Uterus (tissue), 3 donors: ENCODE measurements at regions not wholly inside any gene's neighbourhood (a gene's known extent, or its start where the extent isn't known, plus 50 kb on each side); places are given as distances from the start of the nearest gene placed in this dataset.

Experiments used
- DNase-seq, 2 donors: peaks; one replicate each; pipeline ENCODE4 v3.0.0-alpha.2; 2019 to 2020
- H3K27ac ChIP-seq, 2 donors: fragments of 200-600 bp; sonication (generic); 1 replicate in 1 of 2; 2 replicates in 1 of 2; pipeline ENCODE4 v1.5.1; 2016 to 2018
- H3K27me3 ChIP-seq, 2 donors: fragments of 200-600 bp; sonication (generic); one replicate each; pipeline ENCODE4 v1.5.1; 2018 to 2019; ENCODE audit warnings: control low read depth in 1 of 2
- H3K36me3 ChIP-seq, 2 donors: fragments of 200-600 bp; sonication (generic); one replicate each; pipeline ENCODE4 v1.5.1; 2019; ENCODE audit warnings: control low read depth in 1 of 2
- H3K4me1 ChIP-seq, 2 donors: fragments of 200-600 bp; sonication (generic); one replicate each; pipeline ENCODE4 v1.5.1; 2018 to 2019; ENCODE audit warnings: control low read depth in 1 of 2
- H3K4me3 ChIP-seq, 2 donors: fragments of 200-600 bp; sonication (generic); 1 replicate in 1 of 2; 2 replicates in 1 of 2; pipeline ENCODE4 v1.5.1; 2018 to 2019; ENCODE audit warnings: mild to moderate bottlenecking in 1 of 2
- H3K9me3 ChIP-seq, 2 donors: fragments of 200-600 bp; sonication (generic); one replicate each; pipeline ENCODE4 v1.5.1; 2019; ENCODE audit warnings: control low read depth in 1 of 2
- CTCF ChIP-seq, 4 experiments: fragments of 200-600 bp in 2 of 4; fragments of 450-650 bp in 2 of 4; sonication (generic) in 2 of 4; IDR thresholded peaks; one replicate each; pipeline ENCODE4 v1.5.1; 2016 to 2019; ENCODE audit warnings: antibody characterized with exemption in 4 of 4, mild to moderate bottlenecking in 2 of 4, moderate library complexity in 1 of 4
- POLR2A ChIP-seq, 2 donors: fragments of 450-650 bp; IDR thresholded peaks; one replicate each; pipeline ENCODE4 v1.6.1; 2016; ENCODE audit warnings: antibody characterized with exemption in 2 of 2, mild to moderate bottlenecking in 1 of 2, moderate library complexity in 1 of 2
- intact Hi-C: fragments of 100-400 bp; cut with DNase I; formaldehyde crosslinking; loops from one replicate; pipeline ENCODE4 v1.15.1; 2023; ENCODE audit warnings: low total_unique reads
- donor health status: DM: yes; HTN: yes; CAD: no.

GRCh38 chr3:43913036-43913948, 222.6 kb downstream of the ABHD5 start:
- intact Hi-C loops, result no loop called here
- TF ChIP-seq CTCF (IDR thresholded peaks at IDR 0.05) (no peak), POLR2A (IDR thresholded peaks at IDR 0.05) (no peak)
- Histone ChIP-seq H3K9me3 (no peaks in the 10 kb centered on the region), H3K4me3 (no peak overlapping the region), H3K4me1 (no peaks in the 10 kb centered on the region), H3K36me3 (no peaks in the 10 kb centered on the region), H3K27ac (no peak overlapping the region), H3K27me3 (no peaks in the 10 kb centered on the region)
- no peak for DNase-seq

GRCh38 chr3:43914269-43914668, 223.5 kb downstream of the ABHD5 start:
- H3K27ac ChIP-seq, result no peak overlapping the region
- intact Hi-C loops, result no loop called here

DNA sequence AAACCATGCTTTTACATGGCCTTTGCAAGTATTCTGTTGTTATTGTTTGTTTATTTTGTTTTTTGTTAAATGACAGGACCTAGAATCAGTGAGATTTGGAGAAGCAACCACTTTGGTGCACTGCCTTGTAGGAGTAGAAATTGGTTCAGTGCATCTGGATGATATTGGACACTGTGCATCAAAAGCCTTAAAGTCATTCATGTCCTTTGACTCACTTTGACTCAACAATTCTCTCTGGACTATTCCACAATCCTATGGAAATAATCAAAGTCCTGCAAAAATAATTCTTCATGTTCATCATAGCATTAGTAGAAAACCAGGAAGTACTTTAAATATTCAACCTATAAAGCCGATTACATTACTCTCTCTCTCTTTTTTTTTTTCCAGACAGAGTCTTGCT, 224.8 kb downstream of the ABHD5 start:
- no peaks in the 10 kb centered on the region for H3K27me3 ChIP-seq
- no peaks in the 10 kb centered on the region for H3K36me3 ChIP-seq
- H3K9me3 ChIP-seq, result no peaks in the 10 kb centered on the region
- no peak for DNase-seq
- no peak for TF ChIP-seq POLR2A (IDR thresholded peaks at IDR 0.05)
- no peak for TF ChIP-seq CTCF (IDR thresholded peaks at IDR 0.05)
- no peak overlapping the region for H3K4me3 ChIP-seq
- no peaks in the 10 kb centered on the region for H3K4me1 ChIP-seq
- no peak overlapping the region for H3K27ac ChIP-seq
- intact Hi-C loops, result no loop called here

More at GRCh38 chr3:43914269-43914668, 223.5 kb downstream of the ABHD5 start:
- Histone ChIP-seq H3K4me3 (no peak overlapping the region), H3K4me1 (no peaks in the 10 kb centered on the region), H3K36me3 (no peaks in the 10 kb centered on the region), H3K27me3 (no peaks in the 10 kb centered on the region), H3K9me3 (no peaks in the 10 kb centered on the region)
- no peak for DNase-seq
- TF ChIP-seq CTCF (IDR thresholded peaks at IDR 0.05), result no peak
- no peak for TF ChIP-seq POLR2A (IDR thresholded peaks at IDR 0.05)

DNA sequence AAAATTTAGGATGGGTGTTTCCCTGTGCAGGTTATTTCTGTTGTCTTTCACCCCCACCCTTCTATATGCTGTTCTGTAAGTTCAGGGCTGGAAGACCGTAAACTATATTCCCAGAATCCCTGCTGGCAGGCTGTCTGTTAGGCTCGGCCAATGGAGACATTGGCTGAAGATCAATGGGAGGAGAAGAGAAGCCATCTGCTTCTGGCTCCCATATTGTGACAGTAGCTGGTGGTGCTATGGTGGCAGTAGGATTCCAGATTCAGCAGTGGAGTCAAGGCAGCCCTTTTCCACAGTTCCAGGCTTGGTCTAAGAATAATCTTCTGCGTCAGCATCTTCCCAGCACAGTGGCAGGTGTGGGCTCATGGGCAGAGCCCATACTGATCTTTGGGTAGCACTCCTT, 226.6 kb downstream of the ABHD5 start:
- H3K27me3 ChIP-seq, result no peaks in the 10 kb centered on the region
- no peak for DNase-seq
- H3K9me3 ChIP-seq, result no peaks in the 10 kb centered on the region
- H3K27ac ChIP-seq, result no peak overlapping the region
- no peak overlapping the region for H3K4me3 ChIP-seq
- H3K4me1 ChIP-seq, result no peaks in the 10 kb centered on the region
- no peaks in the 10 kb centered on the region for H3K36me3 ChIP-seq
- TF ChIP-seq POLR2A (IDR thresholded peaks at IDR 0.05), result no peak
- TF ChIP-seq CTCF (IDR thresholded peaks at IDR 0.05), result no peak
- intact Hi-C loops, result no loop called here

GRCh38 chr3:43919029-43919428, 228.3 kb downstream of the ABHD5 start:
- Histone ChIP-seq H3K4me1 (no peaks in the 10 kb centered on the region), H3K27me3 (no peaks in the 10 kb centered on the region), H3K36me3 (no peaks in the 10 kb centered on the region), H3K9me3 (no peaks in the 10 kb centered on the region), H3K27ac (no peak overlapping the region), H3K4me3 (no peak overlapping the region)
- intact Hi-C loops, result no loop called here
- no peak for DNase-seq
- TF ChIP-seq POLR2A (IDR thresholded peaks at IDR 0.05) (no peak), CTCF (IDR thresholded peaks at IDR 0.05) (no peak)
